ENCODE measurements at regions not wholly inside any gene's neighbourhood (a gene's known extent, or its start where the extent isn't known, plus 50 kb on each side); places are given as distances from the start of the nearest gene placed in this dataset.

GRCh38 chr2:150538651-150539201 is 51.3 kb upstream of the RND3 start:
- no peak for DNase-seq
- TF ChIP-seq, protein P1, sequence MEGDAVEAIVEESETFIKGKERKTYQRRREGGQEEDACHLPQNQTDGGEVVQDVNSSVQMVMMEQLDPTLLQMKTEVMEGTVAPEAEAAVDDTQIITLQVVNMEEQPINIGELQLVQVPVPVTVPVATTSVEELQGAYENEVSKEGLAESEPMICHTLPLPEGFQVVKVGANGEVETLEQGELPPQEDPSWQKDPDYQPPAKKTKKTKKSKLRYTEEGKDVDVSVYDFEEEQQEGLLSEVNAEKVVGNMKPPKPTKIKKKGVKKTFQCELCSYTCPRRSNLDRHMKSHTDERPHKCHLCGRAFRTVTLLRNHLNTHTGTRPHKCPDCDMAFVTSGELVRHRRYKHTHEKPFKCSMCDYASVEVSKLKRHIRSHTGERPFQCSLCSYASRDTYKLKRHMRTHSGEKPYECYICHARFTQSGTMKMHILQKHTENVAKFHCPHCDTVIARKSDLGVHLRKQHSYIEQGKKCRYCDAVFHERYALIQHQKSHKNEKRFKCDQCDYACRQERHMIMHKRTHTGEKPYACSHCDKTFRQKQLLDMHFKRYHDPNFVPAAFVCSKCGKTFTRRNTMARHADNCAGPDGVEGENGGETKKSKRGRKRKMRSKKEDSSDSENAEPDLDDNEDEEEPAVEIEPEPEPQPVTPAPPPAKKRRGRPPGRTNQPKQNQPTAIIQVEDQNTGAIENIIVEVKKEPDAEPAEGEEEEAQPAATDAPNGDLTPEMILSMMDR (IDR thresholded peaks at IDR 0.05): no peak
- Histone ChIP-seq H3K36me3 (no peaks in the 10 kb centered on the region), H3K4me3 (no peak overlapping the region), H3K4me1 (no peaks in the 10 kb centered on the region), H3K27me3 (no peaks in the 10 kb centered on the region), H3K9me3 (peaks cover 0 to 3% (median 0%) of the 10 kb centered on the region in 11 donors), H3K27ac (no peak overlapping the region)
- 64 to 67% methylated on average over 7 of the region's 7 CpGs for WGBS, 2 donors
- intact Hi-C loops (cut with DNase I): no loop called here
- ATAC-seq: no peak

Measured in heart right ventricle (tissue), 16 donors.